CD8-positive, alpha-beta memory T cell (primary cell): ENCODE measurements at regions not wholly inside any gene's neighbourhood (a gene's known extent, or its start where the extent isn't known, plus 50 kb on each side); places are given as distances from the start of the nearest gene placed in this dataset.
"Not testable (repeated sequence)": the region's sequence is repeated elsewhere in the genome, so short reads cannot be mapped to it uniquely, and the experiment has no call there.

Source experiments
- CTCF ChIA-PET: fragments of 350-600 bp; sonication (Branson Sonifier 250); formaldehyde crosslinking; loops from one replicate; lab custom pipeline; 2021; ENCODE audit warnings: antibody characterized with exemption; lab: Charles Lee
- POLR2A ChIA-PET: fragments of 350-600 bp; sonication (Branson Sonifier 250); formaldehyde crosslinking; loops from one replicate; lab custom pipeline; 2021; ENCODE audit warnings: antibody characterized with exemption; lab: Charles Lee
- DNase-seq, 5 donors: peaks; one replicate each; pipeline versions ENCODE4 v3.0.0 to v3.0.0-alpha.2; 2020 to 2022; ENCODE audit warnings: mixed read lengths in 1 of 5
- H3K27ac ChIP-seq: one replicate; pipeline ENCODE4 v1.7.0; 2013; ENCODE audit warnings: low read depth, mild to moderate bottlenecking, low read length, moderate library complexity
- H3K27me3 ChIP-seq: 2 replicates; pipeline ENCODE4 v1.7.0; 2013; ENCODE audit warnings: low read length, mild to moderate bottlenecking; ENCODE audit not compliant: insufficient read depth, poor library complexity, severe bottlenecking
- H3K36me3 ChIP-seq: 2 replicates; pipeline ENCODE4 v1.7.0; 2013; ENCODE audit warnings: mild to moderate bottlenecking, low read length, moderate library complexity; ENCODE audit not compliant: insufficient read depth
- H3K4me1 ChIP-seq: 2 replicates; pipeline ENCODE4 v1.7.0; 2013; ENCODE audit warnings: mild to moderate bottlenecking, low read length, moderate library complexity; ENCODE audit not compliant: insufficient read depth
- H3K4me3 ChIP-seq: 2 replicates; pipeline ENCODE4 v1.7.0; 2013; ENCODE audit warnings: mild to moderate bottlenecking, low read length
- H3K9me3 ChIP-seq: 2 replicates; pipeline ENCODE4 v1.7.0; 2013; ENCODE audit warnings: mild to moderate bottlenecking, low read length
- H3K27ac Mint-ChIP-seq, 8 donors: one replicate each; pipeline ENCODE4 v1.8.0; 2020 to 2021; ENCODE audit warnings: mixed read lengths in 8 of 8, mild to moderate bottlenecking in 6 of 8, inconsistent platforms in 3 of 8, moderate library complexity in 3 of 8
- H3K27me3 Mint-ChIP-seq, 2 donors: one replicate each; pipeline ENCODE4 v1.8.0; 2020 to 2021; ENCODE audit warnings: mixed read lengths in 2 of 2, mild to moderate bottlenecking in 1 of 2, moderate library complexity in 1 of 2
- H3K36me3 Mint-ChIP-seq, 3 donors: one replicate each; pipeline ENCODE4 v1.8.0; 2020 to 2021; ENCODE audit warnings: mixed read lengths in 3 of 3, inconsistent platforms in 1 of 3, mild to moderate bottlenecking in 1 of 3
- H3K4me1 Mint-ChIP-seq, 3 donors: one replicate each; pipeline ENCODE4 v1.8.0; 2020 to 2021; ENCODE audit warnings: mixed read lengths in 3 of 3, inconsistent platforms in 1 of 3, mild to moderate bottlenecking in 1 of 3
- H3K4me3 Mint-ChIP-seq, 7 donors: one replicate each; pipeline ENCODE4 v1.8.0; 2020 to 2021; ENCODE audit warnings: mixed read lengths in 7 of 7, mild to moderate bottlenecking in 6 of 7, moderate library complexity in 4 of 7, inconsistent platforms in 2 of 7
- H3K9me3 Mint-ChIP-seq, 5 donors: one replicate each; pipeline ENCODE4 v1.8.0; 2020 to 2022; ENCODE audit warnings: mixed read lengths in 5 of 5, mild to moderate bottlenecking in 3 of 5, moderate library complexity in 2 of 5, inconsistent platforms in 1 of 5

- Mint-ChIP-seq H3K36me3 (no peaks in the 10 kb centered on the region), H3K27ac (no peak overlapping the region), H3K4me1 (no peaks in the 10 kb centered on the region), H3K9me3 (peaks cover 0 to 8% (median 2%) of the 10 kb centered on the region in 5 donors), H3K4me3 (no peak overlapping the region), H3K27me3 (no peaks in the 10 kb centered on the region)
- POLR2A ChIA-PET, result no interaction called here
- Histone ChIP-seq H3K9me3 (no peaks in the 10 kb centered on the region), H3K36me3 (no peaks in the 10 kb centered on the region), H3K27me3 (no peaks in the 10 kb centered on the region), H3K27ac (no peak overlapping the region), H3K4me3 (no peak overlapping the region), H3K4me1 (no peaks in the 10 kb centered on the region)
- no peak for DNase-seq
- CTCF ChIA-PET, result no interaction called here
These were observed 722.5 kb upstream of the ATXN7L3B start for GRCh38 chr12:73815072-73815645.

- Mint-ChIP-seq H3K4me3 (no peak overlapping the region), H3K4me1 (no peaks in the 10 kb centered on the region), H3K27ac (no peak overlapping the region), H3K27me3 (no peaks in the 10 kb centered on the region), H3K36me3 (no peaks in the 10 kb centered on the region), H3K9me3 (peaks cover under 1 to 13% (median 5%) of the 10 kb centered on the region in 5 donors)
- DNase-seq, result no peak
- Histone ChIP-seq H3K9me3 (no peaks in the 10 kb centered on the region), H3K27me3 (no peaks in the 10 kb centered on the region), H3K4me1 (no peaks in the 10 kb centered on the region), H3K27ac (no peak overlapping the region), H3K36me3 (no peaks in the 10 kb centered on the region), H3K4me3 (no peak overlapping the region)
- ChIA-PET POLR2A (no interaction called here), CTCF (no interaction called here)
These were observed 720.5 kb upstream of the ATXN7L3B start for GRCh38 chr12:73817161-73817560.

GRCh38 chr12:73833746-73834145, 703.9 kb upstream of the ATXN7L3B start:
- Mint-ChIP-seq H3K27ac (no peak overlapping the region), H3K36me3 (no peaks in the 10 kb centered on the region), H3K27me3 (no peaks in the 10 kb centered on the region), H3K9me3 (peaks cover 0 to 7% (median 3%) of the 10 kb centered on the region in 5 donors), H3K4me1 (no peaks in the 10 kb centered on the region), H3K4me3 (no peak overlapping the region)
- CTCF ChIA-PET, result no interaction called here
- Histone ChIP-seq H3K36me3 (no peaks in the 10 kb centered on the region), H3K9me3 (no peaks in the 10 kb centered on the region), H3K27ac (no peak overlapping the region), H3K4me1 (no peaks in the 10 kb centered on the region), H3K4me3 (no peak overlapping the region), H3K27me3 (no peaks in the 10 kb centered on the region)
- DNase-seq, result no peak
- POLR2A ChIA-PET, result no interaction called here

GRCh38 chr12:73841963-73842362, 695.7 kb upstream of the ATXN7L3B start:
- POLR2A ChIA-PET, result no interaction called here
- Histone ChIP-seq H3K4me3 (no peak overlapping the region), H3K36me3 (no peaks in the 10 kb centered on the region), H3K27ac (no peak overlapping the region), H3K4me1 (no peaks in the 10 kb centered on the region), H3K27me3 (no peaks in the 10 kb centered on the region), H3K9me3 (no peaks in the 10 kb centered on the region)
- no peak for DNase-seq
- Mint-ChIP-seq H3K36me3 (no peaks in the 10 kb centered on the region), H3K4me1 (no peaks in the 10 kb centered on the region), H3K27me3 (no peaks in the 10 kb centered on the region), H3K27ac (no peak overlapping the region), H3K4me3 (no peak overlapping the region), H3K9me3 (peaks cover 0 to 8% (median 2%) of the 10 kb centered on the region in 5 donors)
- CTCF ChIA-PET, result no interaction called here

GRCh38 chr12:73863546-73863945, 674.1 kb upstream of the ATXN7L3B start:
- Mint-ChIP-seq H3K36me3 (no peaks in the 10 kb centered on the region), H3K9me3 (peaks cover 0 to 20% (median 3%) of the 10 kb centered on the region in 5 donors)
- POLR2A ChIA-PET, result no interaction called here

GRCh38 chr12:73867147-73867546, 670.5 kb upstream of the ATXN7L3B start:
- Histone ChIP-seq H3K9me3 (no peaks in the 10 kb centered on the region), H3K27ac (no peak overlapping the region), H3K36me3 (no peaks in the 10 kb centered on the region), H3K4me1 (no peaks in the 10 kb centered on the region), H3K4me3 (no peak overlapping the region), H3K27me3 (no peaks in the 10 kb centered on the region)
- POLR2A ChIA-PET, result no interaction called here
- Mint-ChIP-seq H3K4me1 (no peaks in the 10 kb centered on the region), H3K9me3 (peaks cover 0 to 16% (median 3%) of the 10 kb centered on the region in 5 donors), H3K36me3 (no peaks in the 10 kb centered on the region), H3K4me3 (no peak overlapping the region), H3K27me3 (no peaks in the 10 kb centered on the region), H3K27ac (no peak overlapping the region)
- CTCF ChIA-PET, result no interaction called here
- no peak for DNase-seq

More at GRCh38 chr12:73863546-73863945, 674.1 kb upstream of the ATXN7L3B start:
- no peaks in the 10 kb centered on the region for H3K36me3 ChIP-seq
- Mint-ChIP-seq H3K27ac (no peak overlapping the region), H3K4me3 (no peak overlapping the region), H3K27me3 (no peaks in the 10 kb centered on the region), H3K4me1 (no peaks in the 10 kb centered on the region)
- H3K27ac ChIP-seq, result no peak overlapping the region
- H3K4me3 ChIP-seq, result no peak overlapping the region
- H3K27me3 ChIP-seq, result no peaks in the 10 kb centered on the region
- H3K9me3 ChIP-seq, result no peaks in the 10 kb centered on the region
- DNase-seq, result no peak
- CTCF ChIA-PET, result no interaction called here
- no peaks in the 10 kb centered on the region for H3K4me1 ChIP-seq

GRCh38 chr12:73877291-73877690, 660.3 kb upstream of the ATXN7L3B start:
- CTCF ChIA-PET, H3K36me3 Mint-ChIP-seq, H3K27ac Mint-ChIP-seq, H3K27me3 ChIP-seq, H3K4me1 Mint-ChIP-seq, H3K27me3 Mint-ChIP-seq, H3K4me3 Mint-ChIP-seq, H3K9me3 Mint-ChIP-seq, H3K36me3 ChIP-seq, H3K4me1 ChIP-seq, H3K9me3 ChIP-seq, POLR2A ChIA-PET, H3K27ac ChIP-seq, DNase-seq, H3K4me3 ChIP-seq: not testable (repeated sequence)

GRCh38 chr12:73892201-73892600, 645.4 kb upstream of the ATXN7L3B start:
- Histone ChIP-seq H3K4me3 (no peak overlapping the region), H3K27ac (no peak overlapping the region), H3K27me3 (no peaks in the 10 kb centered on the region), H3K36me3 (no peaks in the 10 kb centered on the region), H3K4me1 (no peaks in the 10 kb centered on the region), H3K9me3 (no peaks in the 10 kb centered on the region)
- Mint-ChIP-seq H3K27ac (no peak overlapping the region), H3K36me3 (no peaks in the 10 kb centered on the region), H3K4me1 (no peaks in the 10 kb centered on the region), H3K9me3 (peaks cover 0 to 13% (median 5%) of the 10 kb centered on the region in 5 donors), H3K27me3 (no peaks in the 10 kb centered on the region), H3K4me3 (no peak overlapping the region)
- CTCF ChIA-PET, result no interaction called here
- POLR2A ChIA-PET, result no interaction called here
- no peak for DNase-seq
